PC-9 (cell line): ENCODE measurements at regions not wholly inside any gene's neighbourhood (a gene's known extent, or its start where the extent isn't known, plus 50 kb on each side); places are given as distances from the start of the nearest gene placed in this dataset.

ENCODE experiments used
- EZH2 ChIP-seq: fragments of 200-600 bp; sonication (generic); IDR thresholded peaks from 2 replicates; pipeline ENCODE4 v1.8.0; 2017; ENCODE audit warnings: antibody characterized with exemption, low read depth
- TF ChIP-seq, protein P1 (sequence below): fragments of 200-600 bp; sonication (generic); conservative IDR thresholded peaks from 2 replicates; pipeline ENCODE4 v1.6.1; 2017; ENCODE audit warnings: mixed run types, antibody characterized with exemption, mild to moderate bottlenecking, moderate library complexity

DNA sequence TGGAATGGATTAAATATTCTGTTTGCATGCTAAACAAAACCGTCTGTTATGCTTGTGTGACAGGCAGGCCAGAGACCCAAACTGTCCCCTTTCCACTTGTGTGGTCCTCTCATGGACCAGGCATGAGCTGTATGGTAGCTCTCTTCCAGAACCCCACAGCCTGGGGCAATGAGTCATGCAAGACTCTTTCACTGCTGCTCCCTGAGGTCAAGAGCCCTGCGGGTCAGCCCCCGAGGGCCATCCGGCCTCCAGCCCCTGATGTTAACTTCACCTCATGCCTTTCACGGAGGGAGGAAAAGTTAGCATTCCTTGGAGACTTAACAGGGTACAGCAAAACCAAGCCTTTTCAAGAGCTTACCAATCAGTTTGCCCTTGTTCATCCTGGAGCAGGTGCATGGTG is 239.1 kb upstream of the DIO3 start:
- TF ChIP-seq, protein P1, sequence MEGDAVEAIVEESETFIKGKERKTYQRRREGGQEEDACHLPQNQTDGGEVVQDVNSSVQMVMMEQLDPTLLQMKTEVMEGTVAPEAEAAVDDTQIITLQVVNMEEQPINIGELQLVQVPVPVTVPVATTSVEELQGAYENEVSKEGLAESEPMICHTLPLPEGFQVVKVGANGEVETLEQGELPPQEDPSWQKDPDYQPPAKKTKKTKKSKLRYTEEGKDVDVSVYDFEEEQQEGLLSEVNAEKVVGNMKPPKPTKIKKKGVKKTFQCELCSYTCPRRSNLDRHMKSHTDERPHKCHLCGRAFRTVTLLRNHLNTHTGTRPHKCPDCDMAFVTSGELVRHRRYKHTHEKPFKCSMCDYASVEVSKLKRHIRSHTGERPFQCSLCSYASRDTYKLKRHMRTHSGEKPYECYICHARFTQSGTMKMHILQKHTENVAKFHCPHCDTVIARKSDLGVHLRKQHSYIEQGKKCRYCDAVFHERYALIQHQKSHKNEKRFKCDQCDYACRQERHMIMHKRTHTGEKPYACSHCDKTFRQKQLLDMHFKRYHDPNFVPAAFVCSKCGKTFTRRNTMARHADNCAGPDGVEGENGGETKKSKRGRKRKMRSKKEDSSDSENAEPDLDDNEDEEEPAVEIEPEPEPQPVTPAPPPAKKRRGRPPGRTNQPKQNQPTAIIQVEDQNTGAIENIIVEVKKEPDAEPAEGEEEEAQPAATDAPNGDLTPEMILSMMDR, result no peak
- TF ChIP-seq EZH2, result no peak
